ENCODE measurements at regions not wholly inside any gene's neighbourhood (a gene's known extent, or its start where the extent isn't known, plus 50 kb on each side); places are given as distances from the start of the nearest gene placed in this dataset.

GRCh38 chr1:221948459-221948858 is 206.6 kb upstream of the DUSP10 start:
- CTCF ChIA-PET: no interaction called here
- POLR2A ChIA-PET: no interaction called here
- no peak for TF ChIP-seq CTCF (IDR thresholded peaks at IDR 0.05; ENCODE audit: insufficient read depth, low read length, missing control alignments)
- no peak for DNase-seq (ENCODE audit: low read depth, low spot score)
- H3K4me3 ChIP-seq (ENCODE audit: low read depth, low read length): no peak overlapping the region

- ChIA-PET POLR2A (no interaction called here), CTCF (no interaction called here)
- no peak for DNase-seq (ENCODE audit: low read depth, low spot score)
- no peak overlapping the region for H3K4me3 ChIP-seq (ENCODE audit: low read depth, low read length)
- no peak for TF ChIP-seq CTCF (IDR thresholded peaks at IDR 0.05; ENCODE audit: insufficient read depth, low read length, missing control alignments)
Observed at GRCh38 chr1:221947731-221948130, 205.8 kb upstream of the DUSP10 start.

GRCh38 chr1:221946768-221947167 is 204.9 kb upstream of the DUSP10 start:
- H3K4me3 ChIP-seq (ENCODE audit: low read depth, low read length): no peak overlapping the region
- POLR2A ChIA-PET: no interaction called here
- DNase-seq (ENCODE audit: low read depth, low spot score): no peak
- no peak for TF ChIP-seq CTCF (IDR thresholded peaks at IDR 0.05; ENCODE audit: insufficient read depth, low read length, missing control alignments)
- CTCF ChIA-PET: no interaction called here

- ChIA-PET CTCF (no interaction called here), POLR2A (no interaction called here)
- no peak for DNase-seq (ENCODE audit: low read depth, low spot score)
- H3K4me3 ChIP-seq (ENCODE audit: low read depth, low read length): no peak overlapping the region
- TF ChIP-seq CTCF (IDR thresholded peaks at IDR 0.05; ENCODE audit: insufficient read depth, low read length, missing control alignments): no peak
Observed at GRCh38 chr1:221945669-221946068, 203.8 kb upstream of the DUSP10 start.

GRCh38 chr1:221944247-221944870 is 202.5 kb upstream of the DUSP10 start:
- no peak for DNase-seq (ENCODE audit: low read depth, low spot score)
- no peak for TF ChIP-seq CTCF (IDR thresholded peaks at IDR 0.05; ENCODE audit: insufficient read depth, low read length, missing control alignments)
- H3K4me3 ChIP-seq (ENCODE audit: low read depth, low read length): no peak overlapping the region
- CTCF ChIA-PET: no interaction called here
- POLR2A ChIA-PET: no interaction called here

GRCh38 chr1:221940631-221941030 is 198.7 kb upstream of the DUSP10 start:
- POLR2A ChIA-PET: no interaction called here
- TF ChIP-seq CTCF (IDR thresholded peaks at IDR 0.05; ENCODE audit: insufficient read depth, low read length, missing control alignments): no peak
- H3K4me3 ChIP-seq (ENCODE audit: low read depth, low read length): no peak overlapping the region
- CTCF ChIA-PET: no interaction called here
- no peak for DNase-seq (ENCODE audit: low read depth, low spot score)
